ENCODE measurements at regions not wholly inside any gene's neighbourhood (a gene's known extent, or its start where the extent isn't known, plus 50 kb on each side); places are given as distances from the start of the nearest gene placed in this dataset.
"Not testable (repeated sequence)": the region's sequence is repeated elsewhere in the genome, so short reads cannot be mapped to it uniquely, and the experiment has no call there.

- H3K27ac ChIP-seq, result no peak overlapping the region
- TF ChIP-seq CTCF (conservative IDR thresholded peaks at IDR 0.05) (no peak), ZFX (IDR thresholded peaks at IDR 0.05) (no peak)
Measured at GRCh38 chr1:102691592-102692090, 416.7 kb downstream of the COL11A1 start.

GRCh38 chr1:102687383-102687782 lies 420.9 kb downstream of the COL11A1 start:
- TF ChIP-seq ZFX (IDR thresholded peaks at IDR 0.05) (no peak), CTCF (conservative IDR thresholded peaks at IDR 0.05) (no peak)
- no peak overlapping the region for H3K27ac ChIP-seq

- TF ChIP-seq CTCF (conservative IDR thresholded peaks at IDR 0.05) (no peak), ZFX (IDR thresholded peaks at IDR 0.05) (no peak)
- H3K27ac ChIP-seq, result no peak overlapping the region
Measured at GRCh38 chr1:102661481-102661880, 446.8 kb downstream of the COL11A1 start.

- H3K27ac ChIP-seq, result not testable (repeated sequence)
Measured at GRCh38 chr1:102659876-102660483, 448.3 kb downstream of the COL11A1 start.

GRCh38 chr1:102655034-102655433 lies 453.3 kb downstream of the COL11A1 start:
- no peak overlapping the region for H3K27ac ChIP-seq
- TF ChIP-seq ZFX (IDR thresholded peaks at IDR 0.05) (no peak), CTCF (conservative IDR thresholded peaks at IDR 0.05) (no peak)

- H3K27ac ChIP-seq, result no peak overlapping the region
- no peak for TF ChIP-seq CTCF (conservative IDR thresholded peaks at IDR 0.05)
- TF ChIP-seq ZFX (IDR thresholded peaks at IDR 0.05), result no peak
Measured at GRCh38 chr1:102640872-102641271, 467.4 kb downstream of the COL11A1 start.

- TF ChIP-seq CTCF (conservative IDR thresholded peaks at IDR 0.05) (no peak), ZFX (IDR thresholded peaks at IDR 0.05) (no peak)
- no peak overlapping the region for H3K27ac ChIP-seq
Measured at GRCh38 chr1:102640312-102640711, 468.0 kb downstream of the COL11A1 start.

GRCh38 chr1:102631691-102632090 lies 476.6 kb downstream of the COL11A1 start:
- no peak overlapping the region for H3K27ac ChIP-seq
- TF ChIP-seq ZFX (IDR thresholded peaks at IDR 0.05), result no peak
- TF ChIP-seq CTCF (conservative IDR thresholded peaks at IDR 0.05), result no peak

Measured in C4-2B (cell line).